AG09309 (cell line): ENCODE measurements at regions not wholly inside any gene's neighbourhood (a gene's known extent, or its start where the extent isn't known, plus 50 kb on each side); places are given as distances from the start of the nearest gene placed in this dataset.

Experiments used
- DNase-seq: peaks from one replicate; pipeline ENCODE4 v3.0.0-alpha.2; 2010; ENCODE audit warnings: low read depth
- H3K4me3 ChIP-seq: 2 replicates; pipeline ENCODE4 v1.5.1; 2011; ENCODE audit warnings: mild to moderate bottlenecking, low read depth, low read length, moderate library complexity; ENCODE audit not compliant: control insufficient read depth
- TF ChIP-seq, protein P1 (sequence below): IDR thresholded peaks from 2 replicates; pipeline ENCODE4 v1.5.1; 2011; ENCODE audit warnings: mild to moderate bottlenecking, low read depth, low read length, inconsistent platforms; ENCODE audit not compliant: insufficient read depth, control insufficient read depth; ENCODE audit errors: missing control alignments

DNA sequence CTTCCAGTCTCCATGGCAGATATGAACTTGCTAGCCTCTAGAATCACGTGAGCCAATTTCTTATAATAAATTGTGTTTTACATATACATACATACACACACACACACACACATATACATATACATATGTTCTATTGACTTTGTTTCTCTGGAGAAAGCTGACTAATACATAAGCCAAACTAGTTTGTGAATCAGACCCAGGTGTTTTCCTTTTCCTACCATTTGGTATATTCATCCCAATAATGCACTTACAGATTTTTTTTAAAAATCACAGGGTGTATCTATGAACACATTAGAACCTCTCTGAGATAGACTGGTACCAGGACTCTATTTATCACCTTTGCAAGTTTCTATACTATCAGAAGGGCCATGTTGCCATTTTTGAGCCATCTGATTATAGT is 122.9 kb upstream of the KCNH8 start:
- DNase-seq: no peak
- no peak overlapping the region for H3K4me3 ChIP-seq
- TF ChIP-seq, protein P1, sequence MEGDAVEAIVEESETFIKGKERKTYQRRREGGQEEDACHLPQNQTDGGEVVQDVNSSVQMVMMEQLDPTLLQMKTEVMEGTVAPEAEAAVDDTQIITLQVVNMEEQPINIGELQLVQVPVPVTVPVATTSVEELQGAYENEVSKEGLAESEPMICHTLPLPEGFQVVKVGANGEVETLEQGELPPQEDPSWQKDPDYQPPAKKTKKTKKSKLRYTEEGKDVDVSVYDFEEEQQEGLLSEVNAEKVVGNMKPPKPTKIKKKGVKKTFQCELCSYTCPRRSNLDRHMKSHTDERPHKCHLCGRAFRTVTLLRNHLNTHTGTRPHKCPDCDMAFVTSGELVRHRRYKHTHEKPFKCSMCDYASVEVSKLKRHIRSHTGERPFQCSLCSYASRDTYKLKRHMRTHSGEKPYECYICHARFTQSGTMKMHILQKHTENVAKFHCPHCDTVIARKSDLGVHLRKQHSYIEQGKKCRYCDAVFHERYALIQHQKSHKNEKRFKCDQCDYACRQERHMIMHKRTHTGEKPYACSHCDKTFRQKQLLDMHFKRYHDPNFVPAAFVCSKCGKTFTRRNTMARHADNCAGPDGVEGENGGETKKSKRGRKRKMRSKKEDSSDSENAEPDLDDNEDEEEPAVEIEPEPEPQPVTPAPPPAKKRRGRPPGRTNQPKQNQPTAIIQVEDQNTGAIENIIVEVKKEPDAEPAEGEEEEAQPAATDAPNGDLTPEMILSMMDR: no peak

DNA sequence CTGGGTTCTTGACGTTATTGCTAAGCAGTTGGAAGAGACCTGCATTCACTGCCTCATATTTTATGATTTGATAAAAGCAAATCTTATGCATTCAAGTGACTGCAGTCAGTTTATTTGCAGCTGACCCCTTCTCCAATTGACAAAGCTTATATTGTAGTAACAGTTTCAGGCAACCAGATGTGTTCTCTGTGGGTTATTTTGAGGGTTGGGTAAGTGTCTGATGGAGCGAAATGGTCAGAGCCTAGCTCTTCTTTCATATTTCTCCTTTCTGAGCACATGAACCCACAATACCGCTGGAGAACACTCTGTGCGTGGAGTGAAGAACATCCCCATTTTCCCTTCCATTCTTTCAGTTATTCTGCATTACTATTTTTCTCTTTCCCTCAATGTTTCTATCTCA is 125.8 kb upstream of the KCNH8 start:
- no peak overlapping the region for H3K4me3 ChIP-seq
- TF ChIP-seq, protein P1: no peak
- DNase-seq: no peak

DNA sequence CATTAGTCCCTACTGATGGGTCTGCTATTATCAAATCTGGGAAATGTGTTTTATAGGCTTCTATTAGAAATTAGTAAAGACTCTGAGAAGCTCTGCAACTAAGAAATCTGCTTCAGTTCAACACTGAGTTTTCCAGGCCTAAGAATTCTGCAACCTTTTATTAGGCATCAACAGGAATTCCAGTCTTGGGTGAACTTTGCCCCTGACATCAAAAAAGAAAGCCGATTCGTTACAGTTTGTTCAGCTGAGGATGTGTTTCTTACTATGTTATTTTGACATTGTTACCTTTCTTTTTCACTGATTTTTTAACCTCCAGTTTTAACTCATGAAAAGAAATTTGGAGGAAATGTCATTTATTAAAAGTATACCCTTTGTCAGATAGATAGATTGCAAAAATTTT is 131.5 kb upstream of the KCNH8 start:
- no peak overlapping the region for H3K4me3 ChIP-seq
- TF ChIP-seq, protein P1: no peak
- no peak for DNase-seq

GRCh38 chr3:19013879-19014278 is 134.4 kb upstream of the KCNH8 start:
- DNase-seq: no peak
- no peak overlapping the region for H3K4me3 ChIP-seq
- TF ChIP-seq, protein P1: no peak

DNA sequence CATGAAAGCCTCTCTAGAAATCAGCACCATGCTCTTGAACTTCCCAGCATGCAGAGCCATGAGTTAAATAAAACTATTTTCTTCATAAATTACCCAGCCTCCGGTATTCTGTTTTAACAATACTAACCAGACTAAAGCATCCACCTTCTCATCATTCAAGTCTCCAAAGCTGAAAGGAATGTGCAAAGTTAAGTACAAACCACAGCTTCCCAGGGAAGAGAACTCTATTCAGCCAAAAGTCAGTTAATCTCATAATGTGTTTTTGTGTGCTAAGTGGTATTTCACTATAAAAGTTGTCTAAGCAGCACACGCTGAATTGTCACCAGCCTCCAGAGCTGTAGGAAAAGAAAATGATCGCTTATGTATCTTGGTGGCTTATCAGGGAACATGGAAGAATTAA is 135.5 kb upstream of the KCNH8 start:
- no peak overlapping the region for H3K4me3 ChIP-seq
- no peak for DNase-seq
- TF ChIP-seq, protein P1: no peak

DNA sequence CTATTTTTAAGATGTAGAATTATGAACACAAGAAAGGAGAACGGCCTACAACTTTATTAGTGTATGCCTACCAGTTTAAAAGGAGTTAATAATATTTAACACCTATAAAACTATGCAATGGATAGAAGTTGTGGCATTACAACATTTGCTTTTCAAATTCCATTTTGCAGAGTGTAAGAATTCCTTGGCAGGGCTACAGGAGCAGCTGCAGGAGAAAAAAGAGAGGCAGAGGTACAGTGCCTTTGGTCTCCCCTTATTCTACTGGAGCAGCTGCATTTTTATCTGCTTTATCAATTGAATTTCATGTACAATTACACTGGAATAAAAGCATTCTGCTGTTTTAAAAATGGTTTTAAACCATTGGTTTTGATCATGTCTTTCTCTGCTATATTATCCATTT is 145.7 kb upstream of the KCNH8 start:
- no peak overlapping the region for H3K4me3 ChIP-seq
- no peak for DNase-seq
- TF ChIP-seq, protein P1: no peak

DNA sequence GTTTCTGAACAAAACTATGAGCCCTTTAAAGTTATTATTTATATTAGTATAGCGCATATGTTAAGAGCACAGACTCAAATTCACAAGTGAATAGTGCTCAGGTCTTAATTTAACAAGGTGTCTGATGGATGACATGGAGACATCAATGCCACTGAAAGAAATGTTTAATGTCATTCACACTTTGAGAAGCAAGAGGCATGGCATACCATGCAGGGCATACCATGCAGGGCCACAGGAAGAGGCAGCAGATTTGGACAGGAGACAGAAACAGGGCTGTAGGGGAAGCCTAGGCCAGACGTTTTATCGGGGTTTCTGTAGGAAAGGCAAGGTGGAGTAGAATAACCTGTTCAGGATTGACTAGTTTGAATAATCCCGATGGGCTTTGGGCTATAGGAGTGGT is 150.2 kb upstream of the KCNH8 start:
- TF ChIP-seq, protein P1: no peak
- no peak overlapping the region for H3K4me3 ChIP-seq
- DNase-seq: no peak
